PC-3 (cell line): ENCODE measurements at regions not wholly inside any gene's neighbourhood (a gene's known extent, or its start where the extent isn't known, plus 50 kb on each side); places are given as distances from the start of the nearest gene placed in this dataset.

ENCODE experiments used
- ATAC-seq: fragments of 200-7000 bp; cut with Tn5 transposase; 2 replicates; pipeline ENCODE4 v1.9.1; 2020; ENCODE audit warnings: mild to moderate bottlenecking, moderate library complexity
- BruUV-seq: library from RNA; stranded (reverse); fragments of 400-500 nt; replicated peaks from 2 replicates; lab custom pipeline; 2021; lab: Mats Ljungman, UMichigan
- CTCF ChIA-PET: fragments of 300-600 bp; sonication (Branson Sonifier 250); formaldehyde crosslinking; loops from one replicate; lab custom pipeline; 2022; ENCODE audit warnings: antibody characterized with exemption; lab: Charles Lee
- POLR2A ChIA-PET: fragments of 300-600 bp; sonication (Branson Sonifier 250); formaldehyde crosslinking; loops from one replicate; lab custom pipeline; 2022; ENCODE audit warnings: antibody characterized with exemption; ENCODE audit not compliant: unreplicated experiment; lab: Charles Lee
- DNase-seq: peaks from one replicate; pipeline ENCODE4 v3.0.0-alpha.2; 2015
- H2AFZ ChIP-seq: fragments of 300-600 bp; sonication (generic); 2 replicates; pipeline ENCODE4 v1.6.0; 2016; ENCODE audit warnings: antibody characterized with exemption, low read length
- H3F3A ChIP-seq: fragments of 300-600 bp; sonication (generic); one replicate; pipeline ENCODE4 v1.6.0; 2017; ENCODE audit warnings: antibody characterized with exemption, low read length, control low read depth, mild to moderate bottlenecking; ENCODE audit not compliant: unreplicated experiment
- H3K27ac ChIP-seq: fragments of 300-600 bp; sonication (generic); 2 replicates; pipeline ENCODE4 v1.5.1; 2016; ENCODE audit warnings: mild to moderate bottlenecking, low read length
- H3K27me3 ChIP-seq: fragments of 300-600 bp; sonication (generic); 2 replicates; pipeline ENCODE4 v1.6.1; 2016; ENCODE audit warnings: low read length, mixed read lengths
- H3K36me3 ChIP-seq: fragments of 300-600 bp; sonication (generic); 2 replicates; pipeline ENCODE4 v1.6.1; 2016; ENCODE audit warnings: low read depth, mixed run types, low read length, mixed read lengths
- H3K4me1 ChIP-seq: fragments of 300-600 bp; sonication (generic); 2 replicates; pipeline ENCODE4 v1.5.1; 2016; ENCODE audit warnings: low read length; ENCODE audit not compliant: insufficient read depth
- H3K4me2 ChIP-seq: fragments of 300-600 bp; sonication (generic); 2 replicates; pipeline ENCODE4 v1.6.0; 2016; ENCODE audit warnings: low read length
- H3K4me3 ChIP-seq: fragments of 300-600 bp; sonication (generic); 2 replicates; pipeline ENCODE4 v1.5.1; 2016; ENCODE audit warnings: mild to moderate bottlenecking, low read length, mixed read lengths
- H3K79me2 ChIP-seq: fragments of 300-600 bp; sonication (generic); 2 replicates; pipeline ENCODE4 v1.6.1; 2017; ENCODE audit warnings: low read length, mixed read lengths
- H3K9ac ChIP-seq: fragments of 300-600 bp; sonication (generic); 2 replicates; pipeline ENCODE4 v1.6.0; 2016; ENCODE audit warnings: mild to moderate bottlenecking, low read length
- H3K9me2 ChIP-seq: fragments of 300-600 bp; sonication (generic); replicated peaks from 2 replicates; pipeline ENCODE4 v1.6.1; 2016; ENCODE audit warnings: mixed run types, low read length, mixed read lengths
- H3K9me3 ChIP-seq: fragments of 300-600 bp; sonication (generic); 2 replicates; pipeline ENCODE4 v1.6.1; 2016; ENCODE audit warnings: low read length, mixed read lengths
- H4K20me1 ChIP-seq: fragments of 300-600 bp; sonication (generic); 2 replicates; pipeline ENCODE4 v1.6.1; 2016; ENCODE audit warnings: low read length, mixed read lengths
- CTCF ChIP-seq: fragments of 300-600 bp; sonication (generic); conservative IDR thresholded peaks from 2 replicates; pipeline ENCODE4 v1.5.1; 2017; ENCODE audit warnings: antibody characterized with exemption, low read depth, mild to moderate bottlenecking, low read length
- EZH2 ChIP-seq: fragments of 300-600 bp; sonication (generic); IDR thresholded peaks from one replicate; pipeline ENCODE4 v1.6.1; 2017; ENCODE audit warnings: antibody characterized with exemption, mild to moderate bottlenecking, low read length; ENCODE audit not compliant: unreplicated experiment
- EZH2phosphoT487 ChIP-seq: fragments of 300-600 bp; sonication (generic); IDR thresholded peaks from 2 replicates; pipeline ENCODE4 v1.6.1; 2018; ENCODE audit warnings: mild to moderate bottlenecking, antibody characterized with exemption, low read length, borderline replicate concordance
- intact Hi-C: fragments of 100-400 bp; cut with micrococcal nuclease; formaldehyde crosslinking; loops from 2 replicates; pipeline ENCODE4 v1.9.0; 2023

DNA sequence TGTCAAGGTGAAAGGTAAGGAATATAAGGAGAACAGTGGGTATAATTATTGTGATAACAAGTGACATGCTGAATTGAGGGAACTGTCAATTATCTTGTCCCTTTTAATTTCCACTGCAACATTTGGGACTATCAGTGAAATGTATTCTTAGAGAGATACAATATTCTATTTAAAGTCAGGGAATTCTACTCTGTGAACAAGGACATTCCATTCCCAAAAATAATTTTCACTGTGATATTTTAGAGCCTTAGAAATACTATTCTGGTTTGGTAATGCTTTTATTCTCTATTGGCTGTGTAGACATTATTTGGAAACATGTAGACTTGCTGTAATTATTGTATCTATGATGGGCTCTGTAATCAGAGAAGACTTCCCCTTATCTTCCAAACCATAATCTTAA, 248.0 kb upstream of the PCSK5 start:
- intact Hi-C loops = no loop called here
- Histone ChIP-seq H3K27me3 (no peaks in the 10 kb centered on the region), H3K79me2 (no peaks in the 10 kb centered on the region), H3K9me3 (no peaks in the 10 kb centered on the region), H3K4me1 (no peaks in the 10 kb centered on the region), H3K36me3 (no peaks in the 10 kb centered on the region), H3K4me3 (no peak overlapping the region), H3F3A (no peaks in the 10 kb centered on the region), H3K4me2 (no peak overlapping the region), H2AFZ (no peak overlapping the region), H4K20me1 (no peaks in the 10 kb centered on the region), H3K27ac (no peak overlapping the region), H3K9me2 (no peaks in the 10 kb centered on the region), H3K9ac (no peak overlapping the region)
- ATAC-seq (no peak), DNase-seq (no peak)
- BruUV-seq = no TSS peak
- CTCF ChIA-PET = no interaction called here
- TF ChIP-seq CTCF (no peak), EZH2 (no peak), EZH2phosphoT487 (no peak)
- POLR2A ChIA-PET = no interaction called here

DNA sequence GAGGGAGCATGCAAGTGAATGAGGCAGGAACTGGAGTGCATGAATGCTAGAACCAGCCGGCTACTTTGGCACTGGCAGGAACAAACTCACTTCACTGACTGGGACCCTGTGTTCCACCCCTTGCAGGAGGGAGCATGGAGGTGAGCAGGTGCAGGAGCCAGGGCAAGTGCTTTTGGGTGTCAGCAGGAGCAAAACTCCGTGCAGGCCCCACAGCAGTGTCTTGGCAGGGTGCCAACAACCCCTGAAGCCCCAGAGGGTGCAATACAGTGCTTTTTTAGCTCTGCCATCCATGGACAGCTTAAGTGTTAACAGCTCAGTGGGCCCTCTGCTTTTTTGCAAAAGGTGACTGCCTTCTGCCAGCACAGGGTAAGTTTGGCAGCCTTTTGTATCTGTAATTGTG, 245.8 kb upstream of the PCSK5 start:
- POLR2A ChIA-PET = no interaction called here

DNA sequence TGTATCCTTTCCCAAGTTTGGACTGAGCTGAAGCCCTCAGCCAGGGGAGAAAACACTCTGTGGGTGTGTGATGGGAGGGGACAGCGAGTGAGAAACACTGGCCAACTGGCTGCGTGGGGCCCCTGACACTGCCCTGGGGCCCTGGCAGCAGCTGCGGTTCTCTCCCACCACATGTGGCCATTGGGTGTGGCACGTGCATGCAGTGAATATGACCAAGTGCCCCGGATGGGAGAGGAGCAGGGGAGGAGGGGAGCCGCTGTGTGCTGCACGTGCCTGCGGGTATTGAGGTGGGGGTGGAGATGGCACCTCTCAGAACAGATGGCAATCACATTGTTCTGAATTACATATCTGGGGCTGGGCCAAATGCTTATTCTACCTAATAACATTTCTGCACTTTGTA, 242.4 kb upstream of the PCSK5 start:
- BruUV-seq = no TSS peak
- H3K9ac ChIP-seq = no peak overlapping the region
- CTCF ChIA-PET = no interaction called here
- POLR2A ChIA-PET = no interaction called here
- H3K9me2 ChIP-seq = no peaks in the 10 kb centered on the region
- no peak for DNase-seq
- no peaks in the 10 kb centered on the region for H3K9me3 ChIP-seq
- ATAC-seq = no peak
- H3K27ac ChIP-seq = no peak overlapping the region
- H3K4me1 ChIP-seq = no peaks in the 10 kb centered on the region
- no peaks in the 10 kb centered on the region for H4K20me1 ChIP-seq
- H3K27me3 ChIP-seq = no peaks in the 10 kb centered on the region
- H2AFZ ChIP-seq = no peak overlapping the region
- TF ChIP-seq CTCF (no peak), EZH2 (no peak), EZH2phosphoT487 (no peak)
- no peak overlapping the region for H3K4me3 ChIP-seq
- H3K79me2 ChIP-seq = no peaks in the 10 kb centered on the region
- no peaks in the 10 kb centered on the region for H3F3A ChIP-seq
- intact Hi-C loops = no loop called here
- H3K4me2 ChIP-seq = no peak overlapping the region
- H3K36me3 ChIP-seq = no peaks in the 10 kb centered on the region

More for the DNA sequence above, 245.8 kb upstream of the PCSK5 start:
- Histone ChIP-seq H3K36me3 (no peaks in the 10 kb centered on the region), H3K27ac (no peak overlapping the region), H3K9ac (no peak overlapping the region), H4K20me1 (no peaks in the 10 kb centered on the region), H3K4me1 (no peaks in the 10 kb centered on the region), H3K27me3 (no peaks in the 10 kb centered on the region), H3K4me3 (no peak overlapping the region), H3K9me2 (no peaks in the 10 kb centered on the region), H2AFZ (no peak overlapping the region), H3K79me2 (no peaks in the 10 kb centered on the region), H3K9me3 (no peaks in the 10 kb centered on the region), H3K4me2 (no peak overlapping the region), H3F3A (no peaks in the 10 kb centered on the region)
- intact Hi-C loops = no loop called here
- BruUV-seq = no TSS peak
- CTCF ChIA-PET = no interaction called here
- TF ChIP-seq EZH2phosphoT487 = no peak
- no peak for TF ChIP-seq EZH2
- no peak for TF ChIP-seq CTCF
- ATAC-seq (no peak), DNase-seq (no peak)
